ENCODE measurements at regions not wholly inside any gene's neighbourhood (a gene's known extent, or its start where the extent isn't known, plus 50 kb on each side); places are given as distances from the start of the nearest gene placed in this dataset.

GRCh38 chr4:13704035-13704434, 76.5 kb upstream of the BOD1L1 start:
- no peak for TF ChIP-seq REST (IDR thresholded peaks at IDR 0.05)
- no peak for TF ChIP-seq ZBTB33 (IDR thresholded peaks at IDR 0.05)
- no peak for TF ChIP-seq CTCF (IDR thresholded peaks at IDR 0.05; ENCODE audit: low read depth, low read length, missing input control)
- no peak for TF ChIP-seq ATF3 (IDR thresholded peaks at IDR 0.05)
- no peak for TF ChIP-seq MAX (IDR thresholded peaks at IDR 0.05)

Measured in liver (tissue), 3 donors.